Calu3 (cell line): ENCODE measurements at regions not wholly inside any gene's neighbourhood (a gene's known extent, or its start where the extent isn't known, plus 50 kb on each side); places are given as distances from the start of the nearest gene placed in this dataset.
"Not testable (repeated sequence)": the region's sequence is repeated elsewhere in the genome, so short reads cannot be mapped to it uniquely, and the experiment has no call there.

ENCODE experiments used
- BruUV-seq: library from RNA; stranded (reverse); fragments of 400-500 nt; replicated peaks from 2 replicates; lab custom pipeline; 2021; lab: Mats Ljungman, UMichigan
- CTCF ChIA-PET: fragments of 300-600 bp; sonication (Branson Sonifier 250); formaldehyde crosslinking; loops from one replicate; lab custom pipeline; 2022; ENCODE audit warnings: antibody characterized with exemption; lab: Charles Lee
- DNase-seq: peaks from one replicate; pipeline ENCODE4 v3.0.0; 2022
- H3K27ac Mint-ChIP-seq: one replicate; pipeline ENCODE4 v1.8.0; 2022; ENCODE audit warnings: mixed read lengths; ENCODE audit not compliant: unreplicated experiment
- H3K27me3 Mint-ChIP-seq: one replicate; pipeline ENCODE4 v1.8.0; 2022; ENCODE audit warnings: mixed read lengths; ENCODE audit not compliant: unreplicated experiment
- H3K36me3 Mint-ChIP-seq: one replicate; pipeline ENCODE4 v1.8.0; 2022; ENCODE audit warnings: mild to moderate bottlenecking, moderate library complexity, mixed read lengths; ENCODE audit not compliant: insufficient read depth, unreplicated experiment
- H3K4me1 Mint-ChIP-seq: one replicate; pipeline ENCODE4 v1.8.0; 2022; ENCODE audit warnings: mild to moderate bottlenecking, low read depth, mixed read lengths; ENCODE audit not compliant: unreplicated experiment
- H3K4me3 Mint-ChIP-seq: one replicate; pipeline ENCODE4 v1.8.0; 2022; ENCODE audit warnings: mild to moderate bottlenecking, low read depth, moderate library complexity, mixed read lengths; ENCODE audit not compliant: unreplicated experiment
- H3K9me3 Mint-ChIP-seq: one replicate; pipeline ENCODE4 v1.8.0; 2022; ENCODE audit warnings: low read depth, mixed read lengths; ENCODE audit not compliant: unreplicated experiment
- intact Hi-C: fragments of 100-400 bp; cut with micrococcal nuclease; formaldehyde crosslinking; loops from one replicate; pipeline ENCODE4 v1.10.0; 2022; ENCODE audit not compliant: unreplicated experiment
- TF ChIP-seq, protein P1 (sequence below): fragments of 200-600 bp; IDR thresholded peaks from one replicate; pipeline ENCODE4 v1.8.0; 2022; ENCODE audit warnings: antibody characterized with exemption; ENCODE audit not compliant: unreplicated experiment

DNA sequence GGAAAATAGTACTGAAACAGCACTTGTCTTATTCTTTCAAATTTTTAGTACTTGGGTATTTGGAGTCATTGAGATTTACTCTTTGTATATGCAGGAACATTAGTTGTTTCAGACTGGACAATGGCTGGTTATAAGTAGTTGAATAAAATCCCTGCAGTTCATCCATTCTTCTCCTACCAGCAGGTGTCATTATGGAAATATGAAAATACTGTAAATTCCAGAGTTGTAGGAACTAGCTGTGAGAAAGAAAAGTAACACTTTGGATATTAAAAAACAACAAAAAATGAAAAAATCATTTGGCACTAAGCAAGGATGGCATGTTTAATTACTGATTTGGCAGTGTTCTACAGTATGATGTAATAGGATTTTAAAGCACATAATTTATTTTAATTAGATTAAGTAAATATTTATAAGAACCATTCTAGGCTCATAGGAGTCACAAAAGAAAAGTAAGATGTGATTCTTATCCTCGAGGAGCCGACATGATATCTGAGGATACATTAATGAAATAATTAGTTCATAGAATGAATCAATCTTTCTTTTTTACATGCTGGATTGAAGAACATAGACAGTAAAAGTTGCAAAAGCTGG lies 155.3 kb downstream of the KCNRG start:
- no TSS peak for BruUV-seq
- CTCF ChIA-PET: interaction anchor here (0.6 to 1.0 kb wide), 3 partner anchors 187 to 635 kb away, joined by 3 to 7 read pairs (median 4); no protein-coding TSS in a partner anchor
- Mint-ChIP-seq H3K9me3 (no peaks in the 10 kb centered on the region), H3K4me1 (no peaks in the 10 kb centered on the region), H3K27me3 (no peaks in the 10 kb centered on the region), H3K4me3 (no peak overlapping the region), H3K36me3 (no peaks in the 10 kb centered on the region), H3K27ac (no peak overlapping the region)
- TF ChIP-seq, protein P1, sequence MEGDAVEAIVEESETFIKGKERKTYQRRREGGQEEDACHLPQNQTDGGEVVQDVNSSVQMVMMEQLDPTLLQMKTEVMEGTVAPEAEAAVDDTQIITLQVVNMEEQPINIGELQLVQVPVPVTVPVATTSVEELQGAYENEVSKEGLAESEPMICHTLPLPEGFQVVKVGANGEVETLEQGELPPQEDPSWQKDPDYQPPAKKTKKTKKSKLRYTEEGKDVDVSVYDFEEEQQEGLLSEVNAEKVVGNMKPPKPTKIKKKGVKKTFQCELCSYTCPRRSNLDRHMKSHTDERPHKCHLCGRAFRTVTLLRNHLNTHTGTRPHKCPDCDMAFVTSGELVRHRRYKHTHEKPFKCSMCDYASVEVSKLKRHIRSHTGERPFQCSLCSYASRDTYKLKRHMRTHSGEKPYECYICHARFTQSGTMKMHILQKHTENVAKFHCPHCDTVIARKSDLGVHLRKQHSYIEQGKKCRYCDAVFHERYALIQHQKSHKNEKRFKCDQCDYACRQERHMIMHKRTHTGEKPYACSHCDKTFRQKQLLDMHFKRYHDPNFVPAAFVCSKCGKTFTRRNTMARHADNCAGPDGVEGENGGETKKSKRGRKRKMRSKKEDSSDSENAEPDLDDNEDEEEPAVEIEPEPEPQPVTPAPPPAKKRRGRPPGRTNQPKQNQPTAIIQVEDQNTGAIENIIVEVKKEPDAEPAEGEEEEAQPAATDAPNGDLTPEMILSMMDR: no peak
- DNase-seq: no peak
- intact Hi-C loops: loop anchor here (1.0 to 10.0 kb wide), 2 partner anchors 194 to 362 kb away; no protein-coding TSS in a partner anchor

DNA sequence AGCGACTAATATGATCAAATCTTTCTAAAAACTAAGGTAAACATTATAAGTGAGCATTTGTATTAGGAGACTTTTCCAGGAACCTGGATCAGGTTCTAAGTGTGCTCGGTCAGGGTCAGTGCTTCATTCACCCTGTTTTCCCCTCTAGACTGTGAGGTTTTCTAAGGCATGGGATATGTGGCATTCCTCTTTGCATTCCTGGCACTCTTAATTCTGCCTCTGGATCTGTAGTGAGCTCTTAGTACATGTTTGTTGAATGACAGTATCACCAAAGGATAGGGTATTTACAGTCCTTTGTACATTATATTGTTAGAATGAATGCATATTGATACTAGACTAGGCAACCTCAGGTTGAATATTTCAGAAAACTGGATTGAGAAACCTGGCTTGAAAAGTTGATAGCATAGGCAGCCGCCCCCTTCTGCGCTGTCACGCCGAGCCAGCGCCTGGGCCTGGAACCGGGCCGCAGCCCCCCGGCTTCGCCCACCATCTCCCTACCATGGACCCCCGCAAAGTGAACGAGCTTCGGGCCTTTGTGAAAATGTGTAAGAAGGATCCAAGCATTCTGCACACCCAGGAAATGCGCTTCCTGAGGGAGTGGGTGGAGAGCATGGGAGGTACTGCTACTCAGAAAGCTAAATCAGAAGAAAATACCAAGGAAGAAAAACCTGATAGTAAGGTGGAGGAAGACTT lies 156.5 kb downstream of the KCNRG start:
- no peak overlapping the region for H3K27ac Mint-ChIP-seq
- H3K4me3 Mint-ChIP-seq: no peak overlapping the region
- H3K36me3 Mint-ChIP-seq: no peaks in the 10 kb centered on the region
- H3K27me3 Mint-ChIP-seq: no peaks in the 10 kb centered on the region
- no peaks in the 10 kb centered on the region for H3K9me3 Mint-ChIP-seq
- DNase-seq: no peak
- BruUV-seq: no TSS peak
- no peaks in the 10 kb centered on the region for H3K4me1 Mint-ChIP-seq
- CTCF ChIA-PET: interaction anchor here (0.6 kb wide), 1 partner anchor 160 kb away, joined by 4 read pairs; no protein-coding TSS in a partner anchor
- intact Hi-C loops: loop anchor here (10.0 kb wide), 1 partner anchor 193 kb away; no protein-coding TSS in a partner anchor
- TF ChIP-seq, protein P1: no peak

DNA sequence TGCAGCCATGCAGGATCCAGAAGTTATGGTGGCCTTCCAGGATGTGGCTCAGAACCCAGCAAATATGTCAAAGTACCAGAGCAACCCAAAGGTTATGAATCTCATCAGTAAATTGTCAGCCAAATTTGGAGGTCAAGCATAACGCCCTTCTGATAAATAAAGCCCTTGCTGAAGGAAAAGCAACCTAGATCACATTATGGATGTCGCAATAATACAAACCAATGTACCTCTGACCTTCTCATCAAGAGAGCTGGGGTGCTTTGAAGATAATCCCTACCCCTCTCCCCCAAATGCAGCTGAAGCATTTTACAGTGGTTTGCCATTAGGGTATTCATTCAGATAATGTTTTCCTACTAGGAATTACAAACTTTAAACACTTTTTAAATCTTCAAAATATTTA lies 157.8 kb downstream of the KCNRG start:
- H3K4me3 Mint-ChIP-seq, DNase-seq, H3K4me1 Mint-ChIP-seq: not testable (repeated sequence)

DNA sequence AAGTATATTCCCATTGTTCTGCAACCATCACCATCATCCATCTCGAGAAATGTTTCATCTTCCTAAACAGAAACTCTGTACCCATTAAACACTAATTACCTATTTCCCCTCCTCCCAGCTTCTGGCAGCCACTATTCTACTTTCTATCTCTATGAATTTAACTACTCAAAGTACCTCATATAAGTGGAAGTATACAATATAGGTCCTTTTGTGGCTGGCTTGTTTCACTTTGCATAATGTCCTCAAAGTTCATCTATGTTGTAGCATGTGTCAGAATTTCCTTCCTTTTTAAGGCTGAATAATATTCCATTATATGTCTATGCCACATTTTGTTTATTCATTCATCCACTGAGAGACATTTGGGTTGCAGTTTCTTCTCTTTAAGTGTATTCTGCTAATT lies 159.4 kb downstream of the KCNRG start:
- H3K27ac Mint-ChIP-seq: no peak overlapping the region
- intact Hi-C loops: loop anchor here (10.0 kb wide), 1 partner anchor 190 kb away; no protein-coding TSS in a partner anchor

More for the DNA sequence above, 157.8 kb downstream of the KCNRG start:
- H3K9me3 Mint-ChIP-seq, H3K27ac Mint-ChIP-seq, H3K27me3 Mint-ChIP-seq, H3K36me3 Mint-ChIP-seq, CTCF ChIA-PET, BruUV-seq: not testable (repeated sequence)
- intact Hi-C loops: loop anchor here (10.0 kb wide), 1 partner anchor 192 kb away; no protein-coding TSS in a partner anchor

More for the DNA sequence above, 159.4 kb downstream of the KCNRG start:
- no peaks in the 10 kb centered on the region for H3K36me3 Mint-ChIP-seq
- H3K4me3 Mint-ChIP-seq: no peak overlapping the region
- no peaks in the 10 kb centered on the region for H3K27me3 Mint-ChIP-seq
- CTCF ChIA-PET: no interaction called here
- DNase-seq: no peak
- no peaks in the 10 kb centered on the region for H3K9me3 Mint-ChIP-seq
- BruUV-seq: no TSS peak
- TF ChIP-seq, protein P1: no peak
- no peaks in the 10 kb centered on the region for H3K4me1 Mint-ChIP-seq
